ENCODE measurements at regions not wholly inside any gene's neighbourhood (a gene's known extent, or its start where the extent isn't known, plus 50 kb on each side); places are given as distances from the start of the nearest gene placed in this dataset.

DNA sequence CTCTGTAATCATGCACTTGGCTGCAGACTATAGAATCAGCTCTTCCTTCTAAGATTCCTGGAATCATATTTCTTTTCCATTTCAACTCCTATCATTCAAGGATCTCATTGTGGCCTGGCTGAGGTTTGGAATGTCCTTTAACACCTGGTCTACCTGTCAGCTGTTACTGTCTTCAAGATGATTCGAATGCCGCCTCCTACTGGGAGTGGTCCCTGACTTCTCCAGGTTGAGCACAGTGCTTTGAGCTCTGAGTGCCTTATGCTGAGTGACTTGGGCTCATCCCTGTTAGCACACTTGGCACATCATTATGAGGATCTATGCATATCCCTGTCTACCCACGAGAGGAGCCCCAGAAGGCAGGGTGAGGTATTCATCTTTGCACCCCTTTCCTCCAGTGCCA is 87.6 kb downstream of the MARCHF4 start:
- intact Hi-C loops (cut with DNase I; ENCODE audit: low total_unique reads) = no loop called here
- 61 to 66% methylated on average over 3 of the region's 3 CpGs for WGBS, 2 donors
- TF ChIP-seq POLR2A (IDR thresholded peaks at IDR 0.05) = no peak
- TF ChIP-seq, protein P1, sequence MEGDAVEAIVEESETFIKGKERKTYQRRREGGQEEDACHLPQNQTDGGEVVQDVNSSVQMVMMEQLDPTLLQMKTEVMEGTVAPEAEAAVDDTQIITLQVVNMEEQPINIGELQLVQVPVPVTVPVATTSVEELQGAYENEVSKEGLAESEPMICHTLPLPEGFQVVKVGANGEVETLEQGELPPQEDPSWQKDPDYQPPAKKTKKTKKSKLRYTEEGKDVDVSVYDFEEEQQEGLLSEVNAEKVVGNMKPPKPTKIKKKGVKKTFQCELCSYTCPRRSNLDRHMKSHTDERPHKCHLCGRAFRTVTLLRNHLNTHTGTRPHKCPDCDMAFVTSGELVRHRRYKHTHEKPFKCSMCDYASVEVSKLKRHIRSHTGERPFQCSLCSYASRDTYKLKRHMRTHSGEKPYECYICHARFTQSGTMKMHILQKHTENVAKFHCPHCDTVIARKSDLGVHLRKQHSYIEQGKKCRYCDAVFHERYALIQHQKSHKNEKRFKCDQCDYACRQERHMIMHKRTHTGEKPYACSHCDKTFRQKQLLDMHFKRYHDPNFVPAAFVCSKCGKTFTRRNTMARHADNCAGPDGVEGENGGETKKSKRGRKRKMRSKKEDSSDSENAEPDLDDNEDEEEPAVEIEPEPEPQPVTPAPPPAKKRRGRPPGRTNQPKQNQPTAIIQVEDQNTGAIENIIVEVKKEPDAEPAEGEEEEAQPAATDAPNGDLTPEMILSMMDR (IDR thresholded peaks at IDR 0.05) = no peak
- no peak overlapping the region for H3K4me3 ChIP-seq (ENCODE audit: low read depth, poor library complexity, severe bottlenecking)
- DNase-seq (ENCODE audit: low spot score in 2 of 2) = no peak

DNA sequence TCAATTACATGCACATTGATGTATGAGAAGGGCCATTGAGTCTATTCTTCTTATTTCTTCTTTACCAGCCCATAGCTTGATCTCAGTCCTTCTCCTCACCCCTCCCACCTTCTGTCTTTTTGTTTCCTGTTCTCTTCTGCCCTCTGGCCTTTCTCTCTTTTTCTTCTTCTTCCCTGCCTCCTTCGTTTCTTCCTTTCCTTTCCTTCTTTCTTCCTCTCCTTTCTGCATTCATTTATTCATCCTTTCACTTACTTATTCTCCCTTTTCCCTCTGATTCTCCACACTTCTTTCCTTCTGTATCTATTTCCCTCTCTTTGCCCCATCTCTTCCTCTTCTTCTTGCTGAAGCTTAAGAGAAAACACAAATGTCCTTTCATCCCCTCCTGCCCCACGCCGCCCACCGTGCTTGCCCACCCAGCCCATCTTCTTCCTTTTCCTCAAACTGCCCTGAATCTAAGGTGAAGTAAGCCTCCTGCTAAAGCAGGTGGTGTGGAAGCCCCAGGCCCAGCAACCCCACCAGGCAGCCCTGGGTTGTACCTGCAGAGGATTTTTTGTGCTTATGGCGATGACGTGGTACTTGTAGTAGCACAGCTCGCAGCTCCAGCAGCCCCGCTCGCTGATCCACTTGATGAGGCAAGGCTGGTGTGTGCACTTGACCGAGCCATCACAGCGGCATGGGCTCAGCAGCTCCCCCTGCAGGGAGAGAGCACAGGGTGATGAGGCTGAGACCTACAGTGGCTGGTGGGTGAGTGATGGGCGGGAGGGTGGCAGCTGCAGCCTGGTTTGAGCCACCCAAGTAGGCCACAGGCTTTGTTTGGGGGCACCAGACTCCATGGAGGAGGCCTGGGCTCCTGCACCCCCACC is 89.0 kb downstream of the MARCHF4 start:
- intact Hi-C loops (cut with DNase I; ENCODE audit: low total_unique reads) = no loop called here
- H3K4me3 ChIP-seq (ENCODE audit: low read depth, poor library complexity, severe bottlenecking) = no peak overlapping the region
- whole genome bisulfite sequencing, 2 donors = 85 to 95% methylated on average over 9 to 12 of the region's 12 CpGs
- DNase-seq (ENCODE audit: low spot score in 2 of 2) = no peak
- TF ChIP-seq, protein P1 (IDR thresholded peaks at IDR 0.05) = no peak
- TF ChIP-seq POLR2A (IDR thresholded peaks at IDR 0.05) = no peak

DNA sequence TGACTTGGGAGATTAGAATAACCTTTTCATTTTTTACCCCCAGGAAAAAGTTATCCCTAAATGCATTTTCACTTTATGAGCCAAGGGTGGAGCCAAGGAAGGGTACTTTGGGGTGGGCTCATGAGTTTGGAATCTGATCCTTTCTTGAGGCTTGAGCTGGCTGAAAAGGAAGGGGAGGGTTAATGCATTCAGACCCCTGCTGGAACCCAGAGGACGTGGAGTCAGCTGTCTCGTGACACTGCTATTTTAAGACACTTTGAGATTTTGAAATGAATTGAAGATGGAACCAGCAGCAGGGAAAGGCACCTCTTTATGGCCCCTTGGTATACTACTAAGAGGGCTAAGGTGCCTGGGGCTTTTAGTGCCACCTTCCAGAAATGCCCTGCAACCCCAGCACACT is 90.4 kb downstream of the MARCHF4 start:
- no peak for DNase-seq (ENCODE audit: low spot score in 2 of 2)
- no peak for TF ChIP-seq POLR2A (IDR thresholded peaks at IDR 0.05)
- TF ChIP-seq, protein P1 (IDR thresholded peaks at IDR 0.05) = no peak
- intact Hi-C loops (cut with DNase I; ENCODE audit: low total_unique reads) = no loop called here
- WGBS, 2 donors = 50 to 65% methylated on average over 2 of the region's 2 CpGs
- no peak overlapping the region for H3K4me3 ChIP-seq (ENCODE audit: low read depth, poor library complexity, severe bottlenecking)

DNA sequence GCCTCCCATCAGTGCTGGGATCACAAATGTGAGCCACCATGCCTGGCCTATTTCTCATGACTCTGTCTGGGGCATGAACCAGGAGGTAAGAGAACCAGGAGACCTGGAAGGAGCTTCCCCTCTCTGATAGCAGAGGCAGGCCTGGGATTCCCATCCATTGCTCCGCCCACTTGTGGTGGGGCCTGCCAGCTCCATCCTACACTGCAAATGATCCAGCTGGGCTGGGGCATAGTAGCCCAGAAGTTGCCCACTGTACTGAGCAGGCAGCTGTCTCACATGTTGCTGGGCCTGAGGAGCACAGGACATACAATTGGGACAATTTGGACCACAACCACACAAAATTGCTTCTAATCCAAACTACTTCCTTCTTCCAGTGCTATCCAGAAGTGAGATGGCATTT is 91.0 kb downstream of the MARCHF4 start:
- no peak overlapping the region for H3K4me3 ChIP-seq (ENCODE audit: low read depth, poor library complexity, severe bottlenecking)
- 91 to 100% methylated on average over 1 of the region's 1 CpG for WGBS, 2 donors
- TF ChIP-seq POLR2A (IDR thresholded peaks at IDR 0.05) = no peak
- TF ChIP-seq, protein P1 (IDR thresholded peaks at IDR 0.05) = no peak
- DNase-seq (ENCODE audit: low spot score in 2 of 2) = no peak
- intact Hi-C loops (cut with DNase I; ENCODE audit: low total_unique reads) = no loop called here

DNA sequence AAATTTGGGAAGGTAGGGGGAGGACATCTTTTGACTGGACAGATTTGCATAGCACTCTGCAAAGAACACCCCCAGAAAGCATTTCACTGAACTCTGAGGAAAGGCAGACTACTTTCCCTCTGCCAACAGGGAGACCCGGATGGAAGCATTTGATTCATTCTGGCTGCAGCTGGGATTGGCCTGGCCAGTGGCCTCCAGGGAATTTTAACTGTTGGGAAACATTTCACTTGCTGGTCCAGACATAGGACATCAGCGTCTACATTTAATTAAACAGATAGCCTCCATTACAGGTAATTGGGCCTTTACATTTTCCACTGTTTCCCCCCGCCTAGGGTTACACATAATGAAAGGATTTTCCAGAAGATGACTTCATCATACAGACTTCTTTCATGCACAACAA is 92.8 kb downstream of the MARCHF4 start:
- no peak for TF ChIP-seq POLR2A (IDR thresholded peaks at IDR 0.05)
- TF ChIP-seq, protein P1 (IDR thresholded peaks at IDR 0.05) = no peak
- no peak for DNase-seq (ENCODE audit: low spot score in 2 of 2)
- no peak overlapping the region for H3K4me3 ChIP-seq (ENCODE audit: low read depth, poor library complexity, severe bottlenecking)
- 53 to 58% methylated on average over 3 of the region's 3 CpGs for WGBS, 2 donors
- intact Hi-C loops (cut with DNase I; ENCODE audit: low total_unique reads) = no loop called here

DNA sequence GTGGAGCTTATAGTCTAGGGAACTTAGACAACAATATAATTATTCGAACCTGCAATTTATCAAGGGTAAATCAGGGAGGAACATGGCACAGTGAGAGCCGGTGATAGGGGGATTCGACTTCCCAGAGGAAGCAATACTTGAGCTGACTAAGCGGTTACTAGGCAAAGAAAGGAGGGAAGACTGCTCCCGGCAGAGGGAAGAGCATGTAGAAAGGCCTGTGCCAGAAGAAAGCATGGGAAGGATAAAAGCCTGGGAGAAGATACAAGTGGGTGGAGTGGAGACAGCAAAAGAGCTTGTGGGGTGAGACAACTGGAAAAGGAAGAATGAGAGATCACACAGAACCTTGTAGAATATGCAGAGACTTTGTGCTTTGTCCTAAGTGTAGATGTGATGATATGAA is 93.3 kb downstream of the MARCHF4 start:
- no peak overlapping the region for H3K4me3 ChIP-seq (ENCODE audit: low read depth, poor library complexity, severe bottlenecking)
- TF ChIP-seq POLR2A (IDR thresholded peaks at IDR 0.05) = no peak
- TF ChIP-seq, protein P1 (IDR thresholded peaks at IDR 0.05) = no peak
- intact Hi-C loops (cut with DNase I; ENCODE audit: low total_unique reads) = no loop called here
- no peak for DNase-seq (ENCODE audit: low spot score in 2 of 2)
- 58 to 64% methylated on average over 5 of the region's 5 CpGs for WGBS, 2 donors

All from lower leg skin (tissue), 4 donors.